ENCODE measurements at regions not wholly inside any gene's neighbourhood (a gene's known extent, or its start where the extent isn't known, plus 50 kb on each side); places are given as distances from the start of the nearest gene placed in this dataset.

GRCh38 chr1:208527156-208527555, 283.0 kb upstream of the PLXNA2 start:
- TF ChIP-seq CTCF (conservative IDR thresholded peaks at IDR 0.05; ENCODE audit: low read depth in 2 of 2) = no peak
- TF ChIP-seq STAT1 (IDR thresholded peaks at IDR 0.05; ENCODE audit: unreplicated experiment) = no peak
- no peak for TF ChIP-seq ZNF462 (CRISPR knock-in tag; IDR thresholded peaks at IDR 0.05)
- no peak for TF ChIP-seq ZNF114 (CRISPR knock-in tag; IDR thresholded peaks at IDR 0.05)
- TF ChIP-seq CREB1 (CRISPR knock-in tag; IDR thresholded peaks at IDR 0.05; ENCODE audit: low read depth) = no peak
- TF ChIP-seq, protein P1, sequence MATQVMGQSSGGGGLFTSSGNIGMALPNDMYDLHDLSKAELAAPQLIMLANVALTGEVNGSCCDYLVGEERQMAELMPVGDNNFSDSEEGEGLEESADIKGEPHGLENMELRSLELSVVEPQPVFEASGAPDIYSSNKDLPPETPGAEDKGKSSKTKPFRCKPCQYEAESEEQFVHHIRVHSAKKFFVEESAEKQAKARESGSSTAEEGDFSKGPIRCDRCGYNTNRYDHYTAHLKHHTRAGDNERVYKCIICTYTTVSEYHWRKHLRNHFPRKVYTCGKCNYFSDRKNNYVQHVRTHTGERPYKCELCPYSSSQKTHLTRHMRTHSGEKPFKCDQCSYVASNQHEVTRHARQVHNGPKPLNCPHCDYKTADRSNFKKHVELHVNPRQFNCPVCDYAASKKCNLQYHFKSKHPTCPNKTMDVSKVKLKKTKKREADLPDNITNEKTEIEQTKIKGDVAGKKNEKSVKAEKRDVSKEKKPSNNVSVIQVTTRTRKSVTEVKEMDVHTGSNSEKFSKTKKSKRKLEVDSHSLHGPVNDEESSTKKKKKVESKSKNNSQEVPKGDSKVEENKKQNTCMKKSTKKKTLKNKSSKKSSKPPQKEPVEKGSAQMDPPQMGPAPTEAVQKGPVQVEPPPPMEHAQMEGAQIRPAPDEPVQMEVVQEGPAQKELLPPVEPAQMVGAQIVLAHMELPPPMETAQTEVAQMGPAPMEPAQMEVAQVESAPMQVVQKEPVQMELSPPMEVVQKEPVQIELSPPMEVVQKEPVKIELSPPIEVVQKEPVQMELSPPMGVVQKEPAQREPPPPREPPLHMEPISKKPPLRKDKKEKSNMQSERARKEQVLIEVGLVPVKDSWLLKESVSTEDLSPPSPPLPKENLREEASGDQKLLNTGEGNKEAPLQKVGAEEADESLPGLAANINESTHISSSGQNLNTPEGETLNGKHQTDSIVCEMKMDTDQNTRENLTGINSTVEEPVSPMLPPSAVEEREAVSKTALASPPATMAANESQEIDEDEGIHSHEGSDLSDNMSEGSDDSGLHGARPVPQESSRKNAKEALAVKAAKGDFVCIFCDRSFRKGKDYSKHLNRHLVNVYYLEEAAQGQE (IDR thresholded peaks at IDR 0.05; ENCODE audit: unreplicated experiment) = no peak
- TF ChIP-seq JUNB (IDR thresholded peaks at IDR 0.05; ENCODE audit: unreplicated experiment) = no peak
- Histone ChIP-seq H3K4me3 (no peak overlapping the region), H3K27ac (ENCODE audit: low read depth) (no peak overlapping the region), H3F3A (replicated peaks; ENCODE audit: low read depth) (no peaks in the 10 kb centered on the region), H3K9me2 (ENCODE audit: insufficient read depth) (no peaks in the 10 kb centered on the region), H3K36me3 (ENCODE audit: insufficient read depth) (no peaks in the 10 kb centered on the region), H3K4me2 (no peak overlapping the region), H3K79me2 (replicated peaks; ENCODE audit: insufficient read depth) (no peaks in the 10 kb centered on the region), H3K27me3 (ENCODE audit: insufficient read depth) (no peaks in the 10 kb centered on the region), H4K20me1 (replicated peaks; ENCODE audit: insufficient read depth) (no peaks in the 10 kb centered on the region), H2AFZ (no peak overlapping the region; the same call in 1 of the 2 replicates), H3K4me1 (ENCODE audit: insufficient read depth) (peaks cover 5% of the 10 kb centered on the region; the same call in 1 of the 2 replicates)
- no peaks in the 10 kb centered on the region for H3K9me3 Mint-ChIP-seq
- peaks cover 2% of the 10 kb centered on the region for H3K27me3 Mint-ChIP-seq (ENCODE audit: insufficient read depth, low read depth, poor library complexity)
- no peak overlapping the region for H3K27ac Mint-ChIP-seq
- ATAC-seq = no peak
- H3K36me3 Mint-ChIP-seq (ENCODE audit: low read depth) = no peaks in the 10 kb centered on the region
- peaks cover 11% of the 10 kb centered on the region for H3K4me1 Mint-ChIP-seq
- no peak for DNase-seq (ENCODE audit: low spot score)
- no peak overlapping the region for H3K4me3 Mint-ChIP-seq

Data from GM23338 (cell line).